GM20000 (cell line): ENCODE measurements at regions not wholly inside any gene's neighbourhood (a gene's known extent, or its start where the extent isn't known, plus 50 kb on each side); places are given as distances from the start of the nearest gene placed in this dataset.

Source experiments
- DNase-seq: peaks from one replicate; pipeline ENCODE4 v3.0.0; 2012; ENCODE audit warnings: low spot score
- TF ChIP-seq, protein P1 (sequence below): IDR thresholded peaks from 2 replicates; pipeline ENCODE4 v1.5.1; 2012; ENCODE audit warnings: mild to moderate bottlenecking, control low read depth; ENCODE audit errors: extremely low read depth, missing control alignments

DNA sequence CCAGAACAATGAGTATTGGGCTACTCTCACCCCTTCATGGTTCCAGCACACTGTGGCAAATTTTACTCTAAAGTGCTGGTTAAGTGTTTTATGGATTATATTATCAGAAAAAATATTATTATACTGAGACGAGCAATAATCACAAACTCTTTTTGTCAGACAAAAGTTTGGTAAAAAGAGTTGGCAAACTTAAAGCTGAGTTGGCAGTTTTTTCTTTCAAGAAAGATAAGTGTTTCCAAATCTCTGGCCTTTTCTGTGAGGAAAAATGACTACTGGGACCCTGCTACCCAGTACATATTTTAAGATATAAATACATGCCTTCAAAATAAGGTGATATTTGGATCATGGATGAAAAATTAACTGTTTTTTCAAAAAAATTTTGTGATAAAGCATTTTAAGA lies 471.5 kb upstream of the IL12A start:
- TF ChIP-seq, protein P1, sequence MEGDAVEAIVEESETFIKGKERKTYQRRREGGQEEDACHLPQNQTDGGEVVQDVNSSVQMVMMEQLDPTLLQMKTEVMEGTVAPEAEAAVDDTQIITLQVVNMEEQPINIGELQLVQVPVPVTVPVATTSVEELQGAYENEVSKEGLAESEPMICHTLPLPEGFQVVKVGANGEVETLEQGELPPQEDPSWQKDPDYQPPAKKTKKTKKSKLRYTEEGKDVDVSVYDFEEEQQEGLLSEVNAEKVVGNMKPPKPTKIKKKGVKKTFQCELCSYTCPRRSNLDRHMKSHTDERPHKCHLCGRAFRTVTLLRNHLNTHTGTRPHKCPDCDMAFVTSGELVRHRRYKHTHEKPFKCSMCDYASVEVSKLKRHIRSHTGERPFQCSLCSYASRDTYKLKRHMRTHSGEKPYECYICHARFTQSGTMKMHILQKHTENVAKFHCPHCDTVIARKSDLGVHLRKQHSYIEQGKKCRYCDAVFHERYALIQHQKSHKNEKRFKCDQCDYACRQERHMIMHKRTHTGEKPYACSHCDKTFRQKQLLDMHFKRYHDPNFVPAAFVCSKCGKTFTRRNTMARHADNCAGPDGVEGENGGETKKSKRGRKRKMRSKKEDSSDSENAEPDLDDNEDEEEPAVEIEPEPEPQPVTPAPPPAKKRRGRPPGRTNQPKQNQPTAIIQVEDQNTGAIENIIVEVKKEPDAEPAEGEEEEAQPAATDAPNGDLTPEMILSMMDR = no peak

DNA sequence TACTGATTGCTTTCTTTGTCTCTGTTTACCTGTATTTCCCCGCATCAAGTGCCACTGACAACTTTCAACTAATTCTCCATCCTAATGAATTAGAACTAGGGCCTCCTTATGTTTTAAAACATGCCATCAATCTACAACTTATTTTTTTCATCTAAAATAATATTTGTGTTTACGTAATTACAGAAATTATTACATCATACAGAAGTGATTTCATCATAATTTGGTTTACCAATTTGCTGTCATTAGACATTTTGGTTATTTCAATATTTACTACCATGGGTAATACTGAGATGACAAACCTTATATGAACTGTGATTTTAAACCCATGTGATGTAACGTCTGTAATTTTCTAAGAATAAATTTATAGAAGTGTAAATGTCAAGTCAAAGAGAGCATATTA lies 468.0 kb upstream of the IL12A start:
- no peak for DNase-seq
- TF ChIP-seq, protein P1 = no peak

More for the DNA sequence above, 471.5 kb upstream of the IL12A start:
- DNase-seq = no peak

DNA sequence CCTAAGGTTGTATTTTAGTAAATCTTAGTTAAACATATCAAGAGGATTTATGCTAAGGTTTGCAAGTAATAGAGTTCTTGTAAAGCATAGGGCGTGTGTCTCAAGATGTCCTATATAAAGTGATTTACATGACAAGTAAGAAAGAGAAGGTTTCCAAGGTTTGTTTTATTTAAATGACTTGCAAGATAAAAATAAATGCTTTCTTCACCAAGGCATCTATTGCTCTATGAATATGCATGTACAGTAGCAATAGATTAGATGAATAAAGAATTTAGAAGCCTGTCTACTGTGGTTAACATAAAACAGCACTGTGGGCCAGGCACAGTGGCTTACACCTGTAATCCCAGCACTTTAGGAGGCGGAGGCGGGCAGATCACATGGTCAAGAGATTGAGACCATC lies 466.4 kb upstream of the IL12A start:
- DNase-seq = no peak
- TF ChIP-seq, protein P1 = no peak

DNA sequence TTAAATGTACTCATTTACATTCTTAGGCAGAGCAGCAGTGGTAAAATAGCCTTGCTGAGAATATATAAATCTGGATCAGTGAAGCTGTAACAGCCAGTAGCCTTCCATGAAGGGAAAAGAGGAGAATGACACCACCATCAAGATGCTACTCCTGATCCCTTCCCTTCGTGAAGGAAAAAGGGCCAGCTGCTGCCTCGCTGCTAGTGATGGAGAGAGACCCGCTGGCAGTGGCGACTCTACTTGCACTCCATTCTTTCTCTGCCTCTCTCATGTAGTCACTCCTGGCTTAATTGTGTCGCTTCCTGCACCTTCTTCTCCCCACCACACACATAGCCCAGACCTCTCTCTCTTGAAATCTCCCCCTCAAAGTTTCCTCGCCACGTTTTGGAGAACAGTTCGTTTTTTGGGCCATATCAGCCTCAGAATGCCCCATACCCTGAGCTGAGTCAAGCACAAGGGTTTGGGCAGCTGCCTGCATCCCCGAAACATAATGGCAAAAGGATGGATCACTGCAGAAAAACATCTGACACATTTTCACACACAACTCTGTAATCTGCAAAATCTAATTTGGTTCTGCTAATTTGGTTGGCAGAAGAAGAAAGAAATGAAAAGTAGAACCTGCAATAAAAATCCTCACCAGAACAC lies 460.3 kb upstream of the IL12A start:
- TF ChIP-seq, protein P1 = no peak
- DNase-seq = no peak

DNA sequence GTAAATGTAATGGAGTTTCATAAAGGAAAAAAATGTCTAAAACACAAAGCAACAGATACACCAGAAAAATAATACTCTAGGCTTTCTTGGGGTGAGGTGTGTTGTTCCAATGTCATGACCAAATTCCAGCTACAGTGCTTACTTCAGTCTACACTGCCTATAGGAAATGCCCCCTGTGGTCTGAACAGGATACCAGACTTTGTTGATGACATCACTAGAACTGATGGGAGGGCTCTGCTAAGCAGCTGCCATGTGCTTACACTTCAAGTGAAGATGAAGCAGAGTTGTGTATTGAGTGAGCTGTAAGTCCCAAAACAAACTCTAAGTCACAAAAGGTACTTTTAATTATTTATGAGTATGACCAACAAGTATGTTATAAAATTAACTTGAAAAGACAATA lies 456.1 kb upstream of the IL12A start:
- TF ChIP-seq, protein P1 = no peak
- no peak for DNase-seq

DNA sequence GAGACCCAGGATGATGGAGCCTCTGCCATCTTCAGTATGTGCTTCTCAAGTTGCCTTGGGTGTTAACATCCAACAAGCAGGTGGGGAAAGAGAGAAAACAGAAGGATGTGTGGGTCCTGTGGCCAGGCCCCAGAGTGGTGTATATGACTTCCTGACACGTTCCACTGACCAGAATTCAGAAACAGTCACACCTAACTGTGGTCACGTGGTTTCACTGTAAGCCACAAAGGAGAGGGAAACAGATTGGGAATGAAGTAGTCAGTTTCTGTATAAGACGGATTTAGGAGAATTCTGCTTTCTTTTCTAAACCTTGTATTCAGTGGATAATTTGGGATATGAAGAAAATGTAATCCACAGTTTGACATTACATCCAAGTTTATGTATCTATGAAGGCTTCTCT lies 454.1 kb upstream of the IL12A start:
- DNase-seq = no peak
- TF ChIP-seq, protein P1 = no peak

DNA sequence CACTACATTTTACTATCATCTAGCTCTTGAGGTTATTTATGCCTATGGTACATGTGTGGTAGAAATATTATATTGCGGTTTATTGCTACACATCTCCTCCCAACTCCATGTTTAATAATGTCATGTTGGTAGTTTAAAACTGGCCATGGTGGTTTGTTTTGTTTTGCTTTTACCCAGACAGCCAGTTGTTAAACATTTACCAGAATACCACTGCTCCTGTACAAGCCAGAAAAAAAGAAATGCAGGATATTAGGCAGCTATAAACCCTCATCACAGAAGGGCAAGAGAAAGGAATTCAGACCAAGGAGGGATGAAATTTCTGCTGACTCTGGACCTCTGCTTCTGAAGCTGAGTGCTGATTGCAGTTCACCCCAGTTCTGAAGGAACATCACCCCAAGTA lies 451.8 kb upstream of the IL12A start:
- TF ChIP-seq, protein P1 = no peak
- DNase-seq = no peak
